ENCODE measurements at regions not wholly inside any gene's neighbourhood (a gene's known extent, or its start where the extent isn't known, plus 50 kb on each side); places are given as distances from the start of the nearest gene placed in this dataset.

DNA sequence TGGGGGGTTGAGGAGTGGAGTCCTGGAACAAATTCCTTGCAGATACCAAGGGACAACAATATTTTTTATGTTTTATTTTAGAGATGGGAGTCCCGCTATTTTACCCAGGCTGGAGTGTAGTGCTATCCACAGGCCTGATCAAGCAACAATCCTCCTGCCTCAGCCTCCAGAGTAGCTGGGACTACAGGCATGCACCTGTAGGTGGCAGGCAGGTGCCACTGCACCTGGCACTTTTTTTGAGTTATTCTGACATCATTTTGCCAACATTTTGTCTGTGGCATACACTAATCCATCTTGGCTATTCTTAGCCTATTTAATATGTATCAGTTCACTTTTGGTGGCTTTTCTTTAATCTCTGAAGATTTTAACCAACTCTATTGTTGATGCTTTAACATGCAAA is 317.8 kb upstream of the MTPN start:
- no peak for DNase-seq (ENCODE audit: low read depth, low spot score)
- TF ChIP-seq, protein P1, sequence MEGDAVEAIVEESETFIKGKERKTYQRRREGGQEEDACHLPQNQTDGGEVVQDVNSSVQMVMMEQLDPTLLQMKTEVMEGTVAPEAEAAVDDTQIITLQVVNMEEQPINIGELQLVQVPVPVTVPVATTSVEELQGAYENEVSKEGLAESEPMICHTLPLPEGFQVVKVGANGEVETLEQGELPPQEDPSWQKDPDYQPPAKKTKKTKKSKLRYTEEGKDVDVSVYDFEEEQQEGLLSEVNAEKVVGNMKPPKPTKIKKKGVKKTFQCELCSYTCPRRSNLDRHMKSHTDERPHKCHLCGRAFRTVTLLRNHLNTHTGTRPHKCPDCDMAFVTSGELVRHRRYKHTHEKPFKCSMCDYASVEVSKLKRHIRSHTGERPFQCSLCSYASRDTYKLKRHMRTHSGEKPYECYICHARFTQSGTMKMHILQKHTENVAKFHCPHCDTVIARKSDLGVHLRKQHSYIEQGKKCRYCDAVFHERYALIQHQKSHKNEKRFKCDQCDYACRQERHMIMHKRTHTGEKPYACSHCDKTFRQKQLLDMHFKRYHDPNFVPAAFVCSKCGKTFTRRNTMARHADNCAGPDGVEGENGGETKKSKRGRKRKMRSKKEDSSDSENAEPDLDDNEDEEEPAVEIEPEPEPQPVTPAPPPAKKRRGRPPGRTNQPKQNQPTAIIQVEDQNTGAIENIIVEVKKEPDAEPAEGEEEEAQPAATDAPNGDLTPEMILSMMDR (IDR thresholded peaks at IDR 0.05; ENCODE audit: insufficient read depth, low read length, missing control alignments): no peak

DNA sequence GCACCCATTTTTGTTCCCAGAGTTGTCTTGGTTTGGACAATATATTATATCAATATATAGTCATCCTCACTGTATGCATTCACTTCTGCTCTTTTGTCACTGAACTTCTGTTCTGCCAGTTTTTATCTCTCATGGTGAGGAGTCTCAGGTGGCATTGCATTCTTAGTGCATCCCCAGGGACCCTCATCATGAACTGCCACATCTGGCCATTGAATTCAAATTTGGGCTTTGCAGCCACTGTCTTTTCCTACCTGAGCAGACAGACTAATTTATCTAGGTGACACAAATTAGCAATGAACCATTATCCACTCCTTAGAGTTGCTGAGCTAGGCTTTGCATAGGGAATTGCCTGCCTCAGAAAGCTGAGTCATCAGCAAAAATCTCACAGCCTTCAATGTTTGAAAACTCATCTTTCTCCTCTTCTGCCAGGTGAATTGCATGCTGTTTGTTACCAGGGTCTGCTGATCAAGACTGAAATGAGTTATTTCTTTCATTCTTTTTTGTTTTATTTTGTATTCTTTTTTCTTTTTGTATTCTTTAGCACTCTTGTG is 316.8 kb upstream of the MTPN start:
- CTCF ChIA-PET: no interaction called here

More for the DNA sequence above, 317.8 kb upstream of the MTPN start:
- no peak overlapping the region for H3K4me3 ChIP-seq (ENCODE audit: low read depth, low read length)
- ChIA-PET CTCF (no interaction called here), POLR2A (no interaction called here)

DNA sequence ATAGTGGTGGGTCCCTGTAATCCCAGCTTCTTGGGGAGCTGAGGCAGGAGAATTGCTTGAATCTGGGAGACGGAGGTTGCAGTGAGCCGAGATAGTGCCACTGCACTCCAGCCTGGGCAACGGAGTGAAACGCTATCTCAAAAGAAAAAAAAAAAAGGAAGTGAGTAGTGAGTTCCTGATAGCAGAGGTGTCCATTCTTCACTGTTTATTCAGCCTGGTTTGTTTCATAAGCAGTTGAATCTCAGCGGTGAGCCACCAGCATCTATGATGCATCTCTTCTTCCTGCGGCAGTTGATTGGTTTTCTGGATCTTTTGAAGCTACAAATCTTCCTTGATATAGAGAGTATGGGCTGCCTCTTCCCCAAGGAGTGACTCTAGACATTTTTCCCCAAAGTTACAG is 316.1 kb upstream of the MTPN start:
- H3K4me3 ChIP-seq (ENCODE audit: low read depth, low read length): no peak overlapping the region
- DNase-seq (ENCODE audit: low read depth, low spot score): no peak
- POLR2A ChIA-PET: no interaction called here
- TF ChIP-seq, protein P1 (IDR thresholded peaks at IDR 0.05; ENCODE audit: insufficient read depth, low read length, missing control alignments): no peak
- CTCF ChIA-PET: no interaction called here

More for the DNA sequence above, 316.8 kb upstream of the MTPN start:
- DNase-seq (ENCODE audit: low read depth, low spot score): no peak
- TF ChIP-seq, protein P1 (IDR thresholded peaks at IDR 0.05; ENCODE audit: insufficient read depth, low read length, missing control alignments): no peak
- H3K4me3 ChIP-seq (ENCODE audit: low read depth, low read length): no peak overlapping the region
- POLR2A ChIA-PET: no interaction called here

DNA sequence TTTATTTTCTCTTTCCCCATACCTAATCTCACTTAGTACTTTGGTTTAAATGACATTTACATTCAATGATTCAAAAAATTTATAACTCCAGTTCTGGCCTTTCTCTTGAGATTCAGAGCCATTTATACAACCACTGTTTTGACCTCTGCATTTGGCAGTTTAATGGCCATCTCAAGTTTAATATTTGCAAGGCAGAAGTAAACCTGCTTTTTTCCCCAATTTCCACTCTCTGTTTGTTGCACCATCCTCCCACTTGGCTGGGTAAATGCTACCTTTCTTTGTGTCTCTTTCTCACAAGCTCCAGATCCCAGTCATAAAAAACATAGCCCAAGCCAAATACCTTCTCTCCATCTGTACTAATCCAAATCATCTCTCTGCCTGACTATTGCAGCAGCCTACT is 315.2 kb upstream of the MTPN start:
- POLR2A ChIA-PET: no interaction called here

DNA sequence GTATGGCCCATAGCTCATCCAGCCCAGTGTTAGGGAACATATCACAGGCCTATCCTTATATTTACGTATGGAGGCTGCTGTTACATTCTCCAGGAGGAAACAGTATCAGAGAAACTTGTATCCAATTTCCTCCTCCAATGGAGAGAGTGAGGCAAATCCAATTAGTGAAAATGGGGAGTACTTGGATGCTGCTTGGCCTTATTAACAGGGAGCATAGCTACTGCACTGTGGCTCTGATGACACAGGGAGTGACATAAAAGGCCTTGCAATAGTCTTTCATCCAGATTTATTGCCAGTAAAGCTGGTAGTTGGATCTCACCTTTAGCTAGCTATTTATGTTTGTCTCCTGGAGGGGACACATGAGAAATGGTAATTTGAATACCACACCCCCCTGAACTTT is 313.2 kb upstream of the MTPN start:
- ChIA-PET POLR2A (no interaction called here), CTCF (no interaction called here)
- H3K4me3 ChIP-seq (ENCODE audit: low read depth, low read length): no peak overlapping the region
- DNase-seq (ENCODE audit: low read depth, low spot score): no peak
- TF ChIP-seq, protein P1 (IDR thresholded peaks at IDR 0.05; ENCODE audit: insufficient read depth, low read length, missing control alignments): no peak

More for the DNA sequence above, 315.2 kb upstream of the MTPN start:
- CTCF ChIA-PET: no interaction called here
- no peak for DNase-seq (ENCODE audit: low read depth, low spot score)
- H3K4me3 ChIP-seq (ENCODE audit: low read depth, low read length): no peak overlapping the region
- TF ChIP-seq, protein P1 (IDR thresholded peaks at IDR 0.05; ENCODE audit: insufficient read depth, low read length, missing control alignments): no peak

DNA sequence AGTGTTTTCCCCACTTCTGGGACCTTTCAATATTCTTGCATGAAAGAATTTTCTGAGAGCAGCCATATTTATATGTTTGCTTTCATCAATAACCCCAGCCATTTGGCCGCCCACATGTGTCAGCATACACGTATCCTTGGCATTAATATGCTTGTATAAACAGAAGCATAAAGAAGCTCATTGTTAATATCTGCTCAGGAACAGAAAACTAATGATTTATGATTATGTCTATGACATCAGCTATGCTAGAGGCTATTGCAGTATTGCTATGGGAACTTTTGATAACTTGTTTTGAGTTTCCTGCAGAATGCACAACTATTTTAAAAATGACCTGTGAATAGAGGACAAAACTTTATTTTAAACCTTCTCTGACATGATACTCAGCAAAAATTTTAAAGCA is 300.9 kb upstream of the MTPN start:
- TF ChIP-seq, protein P1 (IDR thresholded peaks at IDR 0.05; ENCODE audit: insufficient read depth, low read length, missing control alignments): no peak
- POLR2A ChIA-PET: no interaction called here
- no peak for DNase-seq (ENCODE audit: low read depth, low spot score)
- no peak overlapping the region for H3K4me3 ChIP-seq (ENCODE audit: low read depth, low read length)
- CTCF ChIA-PET: no interaction called here
